A549 (cell line): ENCODE measurements at regions not wholly inside any gene's neighbourhood (a gene's known extent, or its start where the extent isn't known, plus 50 kb on each side); places are given as distances from the start of the nearest gene placed in this dataset.

Experiments used
- ATAC-seq, 2 experiments: fragments of 200-7000 bp in 1 of 2; fragments of >200 bp in 1 of 2; cut with Nextera tagmentation in 1 of 2; cut with Tn5 transposase in 1 of 2; 3 replicates each; pipeline versions ENCODE4 v1.8.0 to v1.9.1; 2018 to 2020; ENCODE audit warnings: mild to moderate bottlenecking in 1 of 2, moderate library complexity in 1 of 2
- CTCF ChIA-PET: fragments of 300-600 bp; sonication (Branson Sonifier 250); formaldehyde crosslinking; extraction: SDS; loops from one replicate; lab custom pipeline; 2021; ENCODE audit warnings: antibody characterized with exemption, inconsistent platforms; lab: Yijun Ruan, JAX
- POLR2A ChIA-PET: fragments of 350-600 bp; formaldehyde crosslinking; extraction: SDS; loops from one replicate; lab custom pipeline; 2021; ENCODE audit warnings: antibody characterized with exemption, inconsistent platforms; lab: Yijun Ruan, JAX
- DNase-seq, 2 experiments: peaks; one replicate each; pipeline versions ENCODE4 v3.0.0 to v3.0.0-alpha.2; 2011 to 2016; ENCODE audit warnings: low read depth in 1 of 2, low spot score in 1 of 2
- FAIRE-seq: peaks from 2 replicates; lab custom pipeline; 2011; peaks lifted over from hg19 to GRCh38; lab: Jason Lieb, UNC
- H3K27ac ChIP-seq, 2 experiments: fragments of >200 bp; sonication (Bioruptor Twin); formaldehyde crosslinking; 3 replicates each; pipeline ENCODE4 v1.5.1; 2016 to 2017
- H3K4me1 ChIP-seq: fragments of >200 bp; sonication (Bioruptor Twin); formaldehyde crosslinking; 3 replicates; pipeline ENCODE4 v1.6.1; 2016
- H3K4me2 ChIP-seq: fragments of >200 bp; sonication (Bioruptor Twin); formaldehyde crosslinking; 3 replicates; pipeline ENCODE4 v1.6.1; 2016
- H3K4me3 ChIP-seq: fragments of >200 bp; sonication (Bioruptor Twin); formaldehyde crosslinking; 3 replicates; pipeline ENCODE4 v1.5.1; 2016
- H3K9me3 ChIP-seq: fragments of >200 bp; sonication (Bioruptor Twin); formaldehyde crosslinking; 3 replicates; pipeline ENCODE4 v1.6.1; 2016
- CHD4 ChIP-seq: fragments of 200-600 bp; sonication (generic); IDR thresholded peaks from 2 replicates; pipeline ENCODE4 v1.6.1; 2016; ENCODE audit warnings: antibody characterized with exemption, mild to moderate bottlenecking, borderline replicate concordance
- EHF ChIP-seq: fragments of 250-450 bp; sonication (Bioruptor Pico); IDR thresholded peaks from 2 replicates; pipeline ENCODE4 v1.5.0; 2020; ENCODE audit warnings: mild to moderate bottlenecking
- FOSL2 ChIP-seq, 2 experiments: fragments of 450-650 bp in 1 of 2; fragments of >200 bp in 1 of 2; sonication (Bioruptor Twin) in 1 of 2; formaldehyde crosslinking; IDR thresholded peaks; 2 replicates each; pipeline versions ENCODE4 v1.5.0 to v1.6.1; 2016 to 2020; ENCODE audit warnings: mild to moderate bottlenecking in 1 of 2, moderate library complexity in 1 of 2
- HEYL ChIP-seq: fragments of 250-450 bp; sonication (Bioruptor Pico); IDR thresholded peaks from 2 replicates; pipeline ENCODE4 v1.8.0; 2021; ENCODE audit warnings: mild to moderate bottlenecking, moderate library complexity
- HOXA7 ChIP-seq: fragments of 250-450 bp; sonication (Bioruptor Pico); IDR thresholded peaks from 2 replicates; pipeline ENCODE4 v1.5.0; 2020; ENCODE audit warnings: mild to moderate bottlenecking, moderate library complexity
- HOXB13 ChIP-seq: fragments of 250-450 bp; sonication (Bioruptor Pico); IDR thresholded peaks from 2 replicates; pipeline ENCODE4 v1.5.0; 2020; ENCODE audit warnings: low read depth, mild to moderate bottlenecking, moderate library complexity
- KDM5A ChIP-seq: fragments of 200-600 bp; sonication (generic); IDR thresholded peaks from 2 replicates; pipeline ENCODE4 v1.6.1; 2016; ENCODE audit warnings: antibody characterized with exemption, mild to moderate bottlenecking
- MAX ChIP-seq: IDR thresholded peaks from 2 replicates; pipeline ENCODE4 v1.6.1; 2012
- MAZ ChIP-seq: fragments of 150-350 bp; IDR thresholded peaks from 2 replicates; pipeline ENCODE4 v1.6.1; 2014; ENCODE audit warnings: antibody characterized with exemption, low read depth, low read length, borderline replicate concordance
- MYC ChIP-seq: IDR thresholded peaks from 2 replicates; pipeline ENCODE4 v1.6.1; 2012; ENCODE audit warnings: mild to moderate bottlenecking, inconsistent platforms, low read length, improper control_type of control experiment, borderline replicate concordance
- NR3C1 ChIP-seq: fragments of >200 bp; sonication (Bioruptor Twin); formaldehyde crosslinking; IDR thresholded peaks from 3 replicates; pipeline ENCODE4 v1.6.1; 2017
- RCOR1 ChIP-seq: fragments of 150-350 bp; IDR thresholded peaks from 2 replicates; pipeline ENCODE4 v1.6.1; 2014; ENCODE audit warnings: antibody characterized with exemption, low read length, low read depth
- REST ChIP-seq: fragments of 200-600 bp; sonication (generic); IDR thresholded peaks from 2 replicates; pipeline ENCODE4 v1.6.1; 2016; ENCODE audit warnings: antibody characterized with exemption, mild to moderate bottlenecking, moderate library complexity
- SREBF2 ChIP-seq: fragments of 450-650 bp; IDR thresholded peaks from 2 replicates; pipeline ENCODE4 v1.6.1; 2014; ENCODE audit warnings: mild to moderate bottlenecking, moderate library complexity
- TFCP2L1 ChIP-seq: fragments of 250-450 bp; sonication (Bioruptor Pico); IDR thresholded peaks from 2 replicates; pipeline ENCODE4 v1.5.0; 2021; ENCODE audit warnings: mild to moderate bottlenecking
- TP53 ChIP-seq: fragments of 250-450 bp; sonication (Bioruptor Pico); IDR thresholded peaks from 2 replicates; pipeline ENCODE4 v1.5.0; 2021; ENCODE audit warnings: mild to moderate bottlenecking, moderate library complexity
- ZC3H11A ChIP-seq: fragments of 450-650 bp; IDR thresholded peaks from 2 replicates; pipeline ENCODE4 v1.6.1; 2014; ENCODE audit warnings: antibody characterized with exemption, mild to moderate bottlenecking
- WGBS: methylation state at CpG from one replicate; pipeline ENCODE4 v1.1.6; 2017; ENCODE audit errors: missing lambda C conversion rate; 5-methylcytosine and 5-hydroxymethylcytosine counted together
- TF ChIP-seq, protein P1 (sequence below): IDR thresholded peaks from 2 replicates; pipeline ENCODE4 v1.6.1; 2012; ENCODE audit warnings: low read depth, borderline replicate concordance

GRCh38 chr1:86228546-86228945 is 72.0 kb upstream of the COL24A1 start (continued):
- TF ChIP-seq KDM5A (no peak), RCOR1 (no peak), MAZ (no peak), HOXB13 (CRISPR knock-in tag) (no peak)

GRCh38 chr1:86227026-86227425 is 70.5 kb upstream of the COL24A1 start:
- WGBS: 0% methylated on average over 1 of the region's 1 CpG
- CTCF ChIA-PET: no interaction called here

GRCh38 chr1:86226204-86226603 is 69.6 kb upstream of the COL24A1 start:
- H3K9me3 ChIP-seq: no peaks in the 10 kb centered on the region
- no peak for FAIRE-seq
- 6% methylated on average over 1 of the region's 1 CpG for WGBS
- POLR2A ChIA-PET: no interaction called here
- no peak overlapping the region for H3K27ac ChIP-seq
- H3K4me3 ChIP-seq: no peak overlapping the region
- no peaks in the 10 kb centered on the region for H3K4me1 ChIP-seq
- DNase-seq: no peak
- CTCF ChIA-PET: interaction anchor here (0.5 kb wide), 1 partner anchor 367 kb away, joined by 3 read pairs; no protein-coding TSS in a partner anchor
- no peak overlapping the region for H3K4me2 ChIP-seq
- no peak for ATAC-seq
- TF ChIP-seq ZC3H11A: no peak
- TF ChIP-seq TP53 (CRISPR knock-in tag): no peak
- no peak for TF ChIP-seq NR3C1
- TF ChIP-seq TFCP2L1 (CRISPR knock-in tag): no peak
- TF ChIP-seq CHD4: no peak
- TF ChIP-seq REST: no peak
- TF ChIP-seq, protein P1, sequence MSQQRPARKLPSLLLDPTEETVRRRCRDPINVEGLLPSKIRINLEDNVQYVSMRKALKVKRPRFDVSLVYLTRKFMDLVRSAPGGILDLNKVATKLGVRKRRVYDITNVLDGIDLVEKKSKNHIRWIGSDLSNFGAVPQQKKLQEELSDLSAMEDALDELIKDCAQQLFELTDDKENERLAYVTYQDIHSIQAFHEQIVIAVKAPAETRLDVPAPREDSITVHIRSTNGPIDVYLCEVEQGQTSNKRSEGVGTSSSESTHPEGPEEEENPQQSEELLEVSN: no peak
- TF ChIP-seq HEYL (CRISPR knock-in tag): no peak
- TF ChIP-seq SREBF2: no peak
- no peak for TF ChIP-seq MAX
- TF ChIP-seq EHF (CRISPR knock-in tag): no peak
- TF ChIP-seq HOXA7 (CRISPR knock-in tag): no peak
- TF ChIP-seq FOSL2 (IDR thresholded peaks at IDR 0.05): no peak
- no peak for TF ChIP-seq FOSL2 (CRISPR knock-in tag; IDR thresholded peaks at IDR 0.05)
- TF ChIP-seq MYC: no peak

More at GRCh38 chr1:86227026-86227425, 70.5 kb upstream of the COL24A1 start:
- no peak for DNase-seq
- no peaks in the 10 kb centered on the region for H3K4me1 ChIP-seq
- H3K4me2 ChIP-seq: no peak overlapping the region
- FAIRE-seq: no peak
- ATAC-seq: no peak
- H3K9me3 ChIP-seq: no peaks in the 10 kb centered on the region
- H3K27ac ChIP-seq: no peak overlapping the region
- TF ChIP-seq NR3C1: no peak
- TF ChIP-seq, all 56 proteins: peak for 0
- POLR2A ChIA-PET: no interaction called here
- no peak overlapping the region for H3K4me3 ChIP-seq
